ENCODE measurements at regions not wholly inside any gene's neighbourhood (a gene's known extent, or its start where the extent isn't known, plus 50 kb on each side); places are given as distances from the start of the nearest gene placed in this dataset.

DNA sequence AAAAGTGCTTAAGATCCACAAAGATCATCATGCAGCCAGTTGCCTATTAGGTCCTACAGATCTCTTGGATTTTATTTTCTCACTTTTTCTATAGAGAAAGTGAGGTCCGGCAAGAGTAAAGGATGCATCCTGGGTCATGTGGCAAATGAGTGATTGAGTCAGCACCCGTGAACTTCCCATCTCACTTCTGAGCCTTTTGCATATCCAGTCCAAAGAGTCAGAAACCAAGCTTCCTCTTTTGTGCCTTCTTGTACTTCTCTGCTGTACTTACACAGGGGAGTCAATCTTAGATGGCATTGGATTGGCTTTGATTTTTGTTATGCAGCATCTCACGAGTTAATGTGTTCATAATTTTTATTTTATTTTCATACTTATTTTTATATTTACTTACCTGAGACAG is 114.2 kb upstream of the IRX5 start:
- Histone ChIP-seq H2AFZ (no peak overlapping the region), H3K4me3 (ENCODE audit: low read depth, low read length) (no peak overlapping the region), H3K36me3 (ENCODE audit: control insufficient read depth, insufficient read depth, low read length) (no peaks in the 10 kb centered on the region), H3K27ac (no peak overlapping the region), H3K4me1 (no peaks in the 10 kb centered on the region), H3K27me3 (ENCODE audit: control insufficient read depth, insufficient read depth, low read length) (no peaks in the 10 kb centered on the region), H3K9ac (no peak overlapping the region), H3K79me2 (no peaks in the 10 kb centered on the region), H3K9me3 (ENCODE audit: control insufficient read depth, low read length) (no peaks in the 10 kb centered on the region), H3K4me2 (ENCODE audit: low read length) (no peak overlapping the region)
- TF ChIP-seq, protein P1, sequence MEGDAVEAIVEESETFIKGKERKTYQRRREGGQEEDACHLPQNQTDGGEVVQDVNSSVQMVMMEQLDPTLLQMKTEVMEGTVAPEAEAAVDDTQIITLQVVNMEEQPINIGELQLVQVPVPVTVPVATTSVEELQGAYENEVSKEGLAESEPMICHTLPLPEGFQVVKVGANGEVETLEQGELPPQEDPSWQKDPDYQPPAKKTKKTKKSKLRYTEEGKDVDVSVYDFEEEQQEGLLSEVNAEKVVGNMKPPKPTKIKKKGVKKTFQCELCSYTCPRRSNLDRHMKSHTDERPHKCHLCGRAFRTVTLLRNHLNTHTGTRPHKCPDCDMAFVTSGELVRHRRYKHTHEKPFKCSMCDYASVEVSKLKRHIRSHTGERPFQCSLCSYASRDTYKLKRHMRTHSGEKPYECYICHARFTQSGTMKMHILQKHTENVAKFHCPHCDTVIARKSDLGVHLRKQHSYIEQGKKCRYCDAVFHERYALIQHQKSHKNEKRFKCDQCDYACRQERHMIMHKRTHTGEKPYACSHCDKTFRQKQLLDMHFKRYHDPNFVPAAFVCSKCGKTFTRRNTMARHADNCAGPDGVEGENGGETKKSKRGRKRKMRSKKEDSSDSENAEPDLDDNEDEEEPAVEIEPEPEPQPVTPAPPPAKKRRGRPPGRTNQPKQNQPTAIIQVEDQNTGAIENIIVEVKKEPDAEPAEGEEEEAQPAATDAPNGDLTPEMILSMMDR (IDR thresholded peaks at IDR 0.05): no peak

DNA sequence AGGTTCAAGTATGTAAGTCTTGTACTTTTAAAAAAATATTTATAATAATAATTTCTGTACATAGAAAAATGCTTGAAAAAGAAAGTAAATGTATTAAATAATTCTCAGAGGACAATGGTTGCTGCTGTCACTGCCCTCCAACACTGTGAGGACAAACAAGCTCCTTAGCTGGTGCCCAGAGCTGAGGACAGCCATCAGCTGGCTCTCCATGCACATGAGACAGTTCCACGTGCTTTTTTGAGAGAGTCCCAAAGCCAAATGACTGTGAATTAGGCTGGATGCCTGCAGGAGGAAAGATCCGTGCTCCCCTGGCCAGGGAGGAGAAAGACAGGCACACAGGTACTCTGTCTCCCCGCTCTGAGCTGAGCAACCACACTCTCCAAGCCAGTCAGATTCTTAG is 115.5 kb upstream of the IRX5 start:
- Histone ChIP-seq H2AFZ (no peak overlapping the region), H3K36me3 (ENCODE audit: control insufficient read depth, insufficient read depth, low read length) (no peaks in the 10 kb centered on the region), H3K27ac (no peak overlapping the region), H3K79me2 (no peaks in the 10 kb centered on the region), H3K4me1 (no peaks in the 10 kb centered on the region), H3K9me3 (ENCODE audit: control insufficient read depth, low read length) (no peaks in the 10 kb centered on the region), H3K4me2 (ENCODE audit: low read length) (no peak overlapping the region), H3K27me3 (ENCODE audit: control insufficient read depth, insufficient read depth, low read length) (no peaks in the 10 kb centered on the region), H3K4me3 (ENCODE audit: low read depth, low read length) (no peak overlapping the region), H3K9ac (no peak overlapping the region)
- TF ChIP-seq, protein P1 (IDR thresholded peaks at IDR 0.05): no peak

DNA sequence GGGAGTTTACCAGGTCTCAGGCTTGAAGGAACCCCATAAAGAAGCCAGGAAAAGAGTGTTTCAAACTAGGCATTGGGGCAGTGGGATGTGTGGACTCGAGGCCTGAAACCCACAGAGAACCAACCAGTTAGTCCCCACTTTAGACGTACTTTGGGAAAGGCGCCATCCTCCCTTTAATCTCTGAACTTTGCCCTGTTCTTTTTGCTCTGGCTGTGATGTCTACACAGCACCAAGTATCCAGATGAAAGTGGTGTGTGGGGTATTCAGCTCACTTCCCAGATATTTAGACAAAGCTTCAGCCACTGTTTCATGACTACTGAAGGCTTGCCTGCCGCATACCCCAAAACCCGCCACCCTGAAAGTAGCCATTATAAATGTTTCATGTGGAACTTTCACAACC is 116.9 kb upstream of the IRX5 start:
- Histone ChIP-seq H3K27ac (no peak overlapping the region), H3K27me3 (ENCODE audit: control insufficient read depth, insufficient read depth, low read length) (no peaks in the 10 kb centered on the region), H3K36me3 (ENCODE audit: control insufficient read depth, insufficient read depth, low read length) (no peaks in the 10 kb centered on the region), H3K4me2 (ENCODE audit: low read length) (no peak overlapping the region), H3K79me2 (no peaks in the 10 kb centered on the region), H3K9me3 (ENCODE audit: control insufficient read depth, low read length) (no peaks in the 10 kb centered on the region), H3K9ac (no peak overlapping the region), H3K4me3 (ENCODE audit: low read depth, low read length) (no peak overlapping the region), H2AFZ (no peak overlapping the region), H3K4me1 (no peaks in the 10 kb centered on the region)
- TF ChIP-seq, protein P1 (IDR thresholded peaks at IDR 0.05): no peak

DNA sequence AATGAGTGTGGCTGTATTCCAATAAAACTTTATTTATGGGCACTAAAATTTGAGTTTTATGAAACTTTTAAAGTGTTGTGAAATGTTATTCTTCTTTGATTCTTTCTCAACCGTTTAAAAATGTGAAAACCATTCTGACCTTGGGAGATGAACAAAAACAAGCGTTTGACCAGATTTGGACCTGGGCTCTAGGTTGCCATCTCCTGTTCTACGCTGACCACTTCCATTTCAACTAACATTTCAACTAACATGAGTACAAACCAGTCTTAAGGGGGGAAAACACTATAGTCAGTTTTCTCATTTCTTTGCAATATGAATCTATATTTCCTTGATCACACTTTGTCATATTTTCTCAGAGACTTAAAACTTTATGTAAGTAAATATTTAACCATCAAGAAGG is 118.4 kb upstream of the IRX5 start:
- H3K4me3 ChIP-seq (ENCODE audit: low read depth, low read length): no peak overlapping the region
- H3K79me2 ChIP-seq: no peaks in the 10 kb centered on the region
- H2AFZ ChIP-seq: no peak overlapping the region
- no peak overlapping the region for H3K27ac ChIP-seq
- no peaks in the 10 kb centered on the region for H3K4me1 ChIP-seq
- TF ChIP-seq, protein P1 (IDR thresholded peaks at IDR 0.05): no peak
- no peak overlapping the region for H3K9ac ChIP-seq
- no peaks in the 10 kb centered on the region for H3K27me3 ChIP-seq (ENCODE audit: control insufficient read depth, insufficient read depth, low read length)
- no peaks in the 10 kb centered on the region for H3K9me3 ChIP-seq (ENCODE audit: control insufficient read depth, low read length)
- H3K36me3 ChIP-seq (ENCODE audit: control insufficient read depth, insufficient read depth, low read length): no peaks in the 10 kb centered on the region
- H3K4me2 ChIP-seq (ENCODE audit: low read length): no peak overlapping the region

DNA sequence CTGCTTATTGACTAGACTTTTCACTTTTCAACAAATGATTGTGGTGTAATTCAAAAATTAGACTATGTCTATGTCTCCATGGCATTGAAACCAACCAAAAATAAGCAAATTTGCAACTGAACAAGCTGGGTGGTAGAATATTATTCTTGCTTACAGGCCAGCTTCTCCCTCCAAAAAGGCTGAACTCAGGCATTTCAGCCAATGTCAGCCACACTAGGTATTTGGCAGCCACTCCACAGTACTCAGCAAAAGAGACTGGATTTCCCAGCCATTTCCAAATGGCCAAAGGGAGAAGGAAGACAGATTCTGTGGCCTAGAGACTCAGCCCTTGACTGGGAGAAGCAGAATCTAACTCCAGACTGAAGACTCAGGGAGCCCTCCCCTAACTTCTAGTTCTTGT is 121.8 kb upstream of the IRX5 start:
- TF ChIP-seq, protein P1 (IDR thresholded peaks at IDR 0.05): no peak
- no peak overlapping the region for H2AFZ ChIP-seq
- no peaks in the 10 kb centered on the region for H3K79me2 ChIP-seq
- H3K4me2 ChIP-seq (ENCODE audit: low read length): no peak overlapping the region
- H3K4me3 ChIP-seq (ENCODE audit: low read depth, low read length): no peak overlapping the region
- H3K27me3 ChIP-seq (ENCODE audit: control insufficient read depth, insufficient read depth, low read length): no peaks in the 10 kb centered on the region
- H3K4me1 ChIP-seq: no peaks in the 10 kb centered on the region
- H3K27ac ChIP-seq: no peak overlapping the region
- no peaks in the 10 kb centered on the region for H3K36me3 ChIP-seq (ENCODE audit: control insufficient read depth, insufficient read depth, low read length)
- H3K9me3 ChIP-seq (ENCODE audit: control insufficient read depth, low read length): no peaks in the 10 kb centered on the region
- no peak overlapping the region for H3K9ac ChIP-seq
